Endothelial cell of umbilical vein (primary cell): ENCODE measurements at regions not wholly inside any gene's neighbourhood (a gene's known extent, or its start where the extent isn't known, plus 50 kb on each side); places are given as distances from the start of the nearest gene placed in this dataset.

Experiments used
- CTCF ChIP-seq, 2 donors: IDR thresholded peaks; 1 replicate in 1 of 2; 2 replicates in 1 of 2; pipeline ENCODE4 v1.5.1; 2011; ENCODE audit warnings: low read length in 2 of 2, mild to moderate bottlenecking in 2 of 2, moderate library complexity in 2 of 2, control low read depth in 1 of 2, inconsistent platforms in 1 of 2, low read depth in 1 of 2; ENCODE audit not compliant: insufficient read depth in 1 of 2; ENCODE audit errors: extremely low read depth in 1 of 2
- EZH2 ChIP-seq: IDR thresholded peaks from 2 replicates; pipeline ENCODE4 v1.6.1; 2012; ENCODE audit warnings: borderline replicate concordance, low read depth, mild to moderate bottlenecking, moderate library complexity, low read length, inconsistent platforms; ENCODE audit not compliant: severe bottlenecking
- FOS ChIP-seq: IDR thresholded peaks from 2 replicates; pipeline ENCODE4 v1.6.1; 2011; ENCODE audit warnings: mild to moderate bottlenecking, low read length, moderate library complexity, borderline replicate concordance; ENCODE audit not compliant: insufficient read depth
- GATA2 ChIP-seq: IDR thresholded peaks from 2 replicates; pipeline ENCODE4 v1.7.0; 2011; ENCODE audit warnings: low read depth, mild to moderate bottlenecking, moderate library complexity, mixed read lengths, low read length; ENCODE audit not compliant: insufficient read length, insufficient read depth
- JUN ChIP-seq: IDR thresholded peaks from 2 replicates; pipeline ENCODE4 v1.6.1; 2011; ENCODE audit warnings: borderline replicate concordance, low read depth; ENCODE audit not compliant: insufficient read length, insufficient read depth
- MAX ChIP-seq: IDR thresholded peaks from 2 replicates; pipeline ENCODE4 v1.6.1; 2011; ENCODE audit not compliant: insufficient read depth, insufficient read length
- MYC ChIP-seq: IDR thresholded peaks from one replicate; pipeline ENCODE4 v1.6.1; 2011; ENCODE audit warnings: mild to moderate bottlenecking, low read depth, low read length
- POLR2A ChIP-seq: IDR thresholded peaks from 2 replicates; pipeline ENCODE4 v1.6.1; 2012; ENCODE audit warnings: low read depth, mild to moderate bottlenecking, control low read depth, low read length
- POLR2AphosphoS5 ChIP-seq: IDR thresholded peaks from 2 replicates; pipeline ENCODE4 v1.6.1; 2012; ENCODE audit warnings: low read depth, mild to moderate bottlenecking, control low read depth, low read length, moderate library complexity; ENCODE audit not compliant: insufficient read depth

GRCh38 chr6:121617388-121617787 is 181.9 kb downstream of the GJA1 start:
- TF ChIP-seq CTCF (IDR thresholded peaks at IDR 0.05; ENCODE audit: extremely low read depth in 1 of 2, insufficient read depth in 1 of 2, low read depth in 1 of 2, low read length in 2 of 2) (no peak), POLR2AphosphoS5 (no peak), EZH2 (no peak), POLR2A (no peak), GATA2 (no peak), FOS (no peak), MYC (no peak), MAX (no peak), JUN (no peak)
